Thoracic aorta (tissue), 2 donors: ENCODE measurements at regions not wholly inside any gene's neighbourhood (a gene's known extent, or its start where the extent isn't known, plus 50 kb on each side); places are given as distances from the start of the nearest gene placed in this dataset.

Source experiments
- ATAC-seq: fragments of 150-250 bp; one replicate; pipeline ENCODE4 v1.8.0; 2017; ENCODE audit warnings: low read depth; ENCODE audit not compliant: insufficient number of reproducible peaks, low FRiP score
- DNase-seq: peaks from one replicate; pipeline ENCODE4 v3.0.0-alpha.2; 2020; ENCODE audit warnings: low spot score
- H3K27ac ChIP-seq, 2 donors: fragments of 200-600 bp; sonication (generic); 1 replicate in 1 of 2; 2 replicates in 1 of 2; pipeline ENCODE4 v1.5.1; 2016; ENCODE audit warnings: mild to moderate bottlenecking in 2 of 2, moderate library complexity in 2 of 2
- H3K27me3 ChIP-seq: fragments of 200-600 bp; sonication (generic); replicated peaks from 2 replicates; pipeline ENCODE4 v1.6.0; 2016; ENCODE audit warnings: mild to moderate bottlenecking; ENCODE audit not compliant: insufficient read depth
- H3K36me3 ChIP-seq: fragments of 200-600 bp; sonication (generic); one replicate; pipeline ENCODE4 v1.5.1; 2016
- H3K4me1 ChIP-seq, 2 donors: fragments of 200-600 bp; sonication (generic); 1 replicate in 1 of 2; 2 replicates in 1 of 2; pipeline versions ENCODE4 v1.5.1 to v1.6.0; 2016; ENCODE audit warnings: low read depth in 2 of 2, mild to moderate bottlenecking in 1 of 2; ENCODE audit not compliant: control insufficient read depth in 1 of 2
- H3K4me3 ChIP-seq: fragments of 200-600 bp; sonication (generic); 2 replicates; pipeline ENCODE4 v1.5.1; 2016; ENCODE audit warnings: mild to moderate bottlenecking
- H3K9me3 ChIP-seq: fragments of 200-600 bp; sonication (generic); 2 replicates; pipeline ENCODE4 v1.5.1; 2016
- CTCF ChIP-seq: fragments of 200-600 bp; sonication (generic); IDR thresholded peaks from one replicate; pipeline ENCODE4 v1.5.1; 2019; ENCODE audit warnings: antibody characterized with exemption

- ATAC-seq (no peak), DNase-seq (no peak)
- H3K4me1 ChIP-seq, result no peaks in the 10 kb centered on the region
- TF ChIP-seq CTCF, result no peak
- no peaks in the 10 kb centered on the region for H3K9me3 ChIP-seq
- H3K27ac ChIP-seq, result no peak overlapping the region
- H3K4me3 ChIP-seq, result no peak overlapping the region
- H3K36me3 ChIP-seq, result no peaks in the 10 kb centered on the region
- no peaks in the 10 kb centered on the region for H3K27me3 ChIP-seq
Observed at GRCh38 chr2:220185766-220186305, 558.4 kb downstream of the SLC4A3 start.

DNA sequence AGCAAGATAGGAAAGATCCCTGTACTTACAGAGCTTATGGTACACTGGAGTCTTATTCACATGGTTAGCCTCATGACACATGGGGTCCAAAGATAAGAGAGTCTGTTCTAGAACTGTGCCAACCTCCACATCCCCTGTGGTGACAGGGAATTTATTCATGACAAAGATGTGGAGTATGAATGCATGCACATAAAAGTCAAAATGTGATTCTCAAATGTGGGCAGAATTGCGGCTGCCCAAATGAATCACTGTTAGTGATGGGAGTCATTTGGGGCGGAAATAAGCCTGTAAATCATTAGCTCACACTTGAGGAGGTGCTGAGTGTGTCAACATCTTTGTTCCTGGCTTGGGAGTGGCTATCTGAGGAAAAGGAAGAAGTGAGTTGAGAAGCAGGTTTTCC is 560.6 kb downstream of the SLC4A3 start:
- no peak for TF ChIP-seq CTCF

GRCh38 chr2:220191031-220191430 is 563.6 kb downstream of the SLC4A3 start:
- DNase-seq (no peak), ATAC-seq (no peak)
- no peaks in the 10 kb centered on the region for H3K36me3 ChIP-seq
- H3K27me3 ChIP-seq, result no peaks in the 10 kb centered on the region
- no peak for TF ChIP-seq CTCF
- no peaks in the 10 kb centered on the region for H3K9me3 ChIP-seq
- H3K4me1 ChIP-seq, result no peaks in the 10 kb centered on the region
- H3K27ac ChIP-seq, result no peak overlapping the region
- no peak overlapping the region for H3K4me3 ChIP-seq

More for the DNA sequence above, 560.6 kb downstream of the SLC4A3 start:
- H3K36me3 ChIP-seq, result no peaks in the 10 kb centered on the region
- no peak overlapping the region for H3K4me3 ChIP-seq
- H3K27ac ChIP-seq, result no peak overlapping the region
- ATAC-seq (no peak), DNase-seq (no peak)
- H3K4me1 ChIP-seq, result no peaks in the 10 kb centered on the region
- H3K27me3 ChIP-seq, result no peaks in the 10 kb centered on the region
- no peaks in the 10 kb centered on the region for H3K9me3 ChIP-seq

GRCh38 chr2:220191737-220192136 is 564.3 kb downstream of the SLC4A3 start:
- H3K27ac ChIP-seq, result no peak overlapping the region
- H3K27me3 ChIP-seq, result no peaks in the 10 kb centered on the region
- no peaks in the 10 kb centered on the region for H3K4me1 ChIP-seq
- TF ChIP-seq CTCF, result no peak
- DNase-seq (no peak), ATAC-seq (no peak)
- no peaks in the 10 kb centered on the region for H3K36me3 ChIP-seq
- H3K9me3 ChIP-seq, result no peaks in the 10 kb centered on the region
- H3K4me3 ChIP-seq, result no peak overlapping the region

GRCh38 chr2:220192994-220193753 is 565.7 kb downstream of the SLC4A3 start:
- Histone ChIP-seq H3K4me1 (no peaks in the 10 kb centered on the region), H3K4me3 (no peak overlapping the region), H3K9me3 (no peaks in the 10 kb centered on the region), H3K36me3 (no peaks in the 10 kb centered on the region), H3K27me3 (no peaks in the 10 kb centered on the region), H3K27ac (no peak overlapping the region)
- DNase-seq (no peak), ATAC-seq (no peak)
- TF ChIP-seq CTCF, result no peak
